ENCODE measurements at regions not wholly inside any gene's neighbourhood (a gene's known extent, or its start where the extent isn't known, plus 50 kb on each side); places are given as distances from the start of the nearest gene placed in this dataset.

GRCh38 chr16:79543219-79543618 is 57.3 kb downstream of the MAF start:
- Histone ChIP-seq H4K20me1 (ENCODE audit: insufficient read depth, low read length) (no peaks in the 10 kb centered on the region), H3K9me2 (ENCODE audit: low read depth, low read length) (no peaks in the 10 kb centered on the region), H3K27me3 (ENCODE audit: insufficient read depth, low read length) (no peaks in the 10 kb centered on the region), H3K27ac (ENCODE audit: low read depth, low read length, poor library complexity, severe bottlenecking) (no peak overlapping the region), H2AFZ (ENCODE audit: low read length) (no peak overlapping the region), H3K9ac (ENCODE audit: low read length) (no peak overlapping the region), H3F3A (ENCODE audit: insufficient read depth, low read length) (no peaks in the 10 kb centered on the region), H3K4me1 (ENCODE audit: insufficient read depth, low read length, severe bottlenecking) (no peaks in the 10 kb centered on the region), H3K79me2 (ENCODE audit: insufficient read depth, low read length) (no peaks in the 10 kb centered on the region), H3K4me2 (ENCODE audit: low read length) (no peak overlapping the region), H3K4me3 (ENCODE audit: low read depth, low read length, poor library complexity, severe bottlenecking) (no peak overlapping the region), H3K36me3 (ENCODE audit: insufficient read depth, low read length) (no peaks in the 10 kb centered on the region), H3K9me3 (ENCODE audit: low read length) (no peaks in the 10 kb centered on the region)
- no peak for TF ChIP-seq EZH2 (IDR thresholded peaks at IDR 0.05; ENCODE audit: borderline replicate concordance, low read length)
- no peak for TF ChIP-seq CTCF (IDR thresholded peaks at IDR 0.05; ENCODE audit: low read length)

DNA sequence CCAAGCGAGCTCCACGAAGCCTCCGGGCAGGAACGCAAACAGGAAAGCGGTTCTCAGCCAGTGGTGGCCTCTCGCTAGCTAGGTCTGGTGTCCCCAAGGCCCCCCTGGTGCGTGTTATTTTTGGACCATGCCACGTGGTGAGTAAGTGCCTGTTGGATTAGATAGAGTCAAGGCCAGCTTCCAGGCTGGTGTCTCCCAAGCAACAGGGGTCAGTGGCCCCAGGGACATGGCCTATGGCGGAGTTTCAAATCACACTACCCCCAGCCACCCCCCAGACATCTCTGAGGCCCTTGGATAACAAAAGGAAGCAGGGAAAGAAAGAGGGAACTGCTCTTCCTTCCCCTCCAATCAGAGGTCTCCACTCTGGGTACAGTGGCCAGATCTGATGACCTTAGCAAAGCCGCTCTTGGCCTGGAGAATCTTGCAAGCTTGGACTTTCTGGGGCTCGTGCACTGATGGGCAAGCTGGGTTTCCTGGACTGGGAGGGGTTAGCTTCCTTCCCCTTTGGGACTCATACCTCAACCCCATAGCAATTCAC is 58.2 kb downstream of the MAF start:
- Histone ChIP-seq H3K4me3 (ENCODE audit: low read depth, low read length, poor library complexity, severe bottlenecking) (no peak overlapping the region), H3K9me3 (ENCODE audit: low read length) (no peaks in the 10 kb centered on the region), H3K4me2 (ENCODE audit: low read length) (no peak overlapping the region), H3K79me2 (ENCODE audit: insufficient read depth, low read length) (no peaks in the 10 kb centered on the region), H3K27me3 (ENCODE audit: insufficient read depth, low read length) (no peaks in the 10 kb centered on the region), H4K20me1 (ENCODE audit: insufficient read depth, low read length) (no peaks in the 10 kb centered on the region), H3K9ac (ENCODE audit: low read length) (no peak overlapping the region), H3K4me1 (ENCODE audit: insufficient read depth, low read length, severe bottlenecking) (no peaks in the 10 kb centered on the region), H3K27ac (ENCODE audit: low read depth, low read length, poor library complexity, severe bottlenecking) (no peak overlapping the region), H3K9me2 (ENCODE audit: low read depth, low read length) (no peaks in the 10 kb centered on the region), H3F3A (ENCODE audit: insufficient read depth, low read length) (no peaks in the 10 kb centered on the region), H3K36me3 (ENCODE audit: insufficient read depth, low read length) (no peaks in the 10 kb centered on the region), H2AFZ (ENCODE audit: low read length) (no peak overlapping the region)
- TF ChIP-seq CTCF (IDR thresholded peaks at IDR 0.05; ENCODE audit: low read length) (no peak), EZH2 (IDR thresholded peaks at IDR 0.05; ENCODE audit: borderline replicate concordance, low read length) (no peak)

GRCh38 chr16:79540825-79541595 is 59.5 kb downstream of the MAF start:
- H3K4me1 ChIP-seq (ENCODE audit: insufficient read depth, low read length, severe bottlenecking): no peaks in the 10 kb centered on the region
- H3K9ac ChIP-seq (ENCODE audit: low read length): no peak overlapping the region
- H3K27ac ChIP-seq (ENCODE audit: low read depth, low read length, poor library complexity, severe bottlenecking): no peak overlapping the region
- H4K20me1 ChIP-seq (ENCODE audit: insufficient read depth, low read length): no peaks in the 10 kb centered on the region
- no peaks in the 10 kb centered on the region for H3K36me3 ChIP-seq (ENCODE audit: insufficient read depth, low read length)
- H3K4me3 ChIP-seq (ENCODE audit: low read depth, low read length, poor library complexity, severe bottlenecking): no peak overlapping the region
- H3K9me2 ChIP-seq (ENCODE audit: low read depth, low read length): no peaks in the 10 kb centered on the region
- no peaks in the 10 kb centered on the region for H3F3A ChIP-seq (ENCODE audit: insufficient read depth, low read length)
- no peak overlapping the region for H2AFZ ChIP-seq (ENCODE audit: low read length)
- H3K9me3 ChIP-seq (ENCODE audit: low read length): no peaks in the 10 kb centered on the region
- no peaks in the 10 kb centered on the region for H3K79me2 ChIP-seq (ENCODE audit: insufficient read depth, low read length)
- no peak for TF ChIP-seq EZH2 (IDR thresholded peaks at IDR 0.05; ENCODE audit: borderline replicate concordance, low read length)
- TF ChIP-seq CTCF (IDR thresholded peaks at IDR 0.05; ENCODE audit: low read length): no peak
- H3K27me3 ChIP-seq (ENCODE audit: insufficient read depth, low read length): no peaks in the 10 kb centered on the region
- no peak overlapping the region for H3K4me2 ChIP-seq (ENCODE audit: low read length)
